NCI-H1105 (cell line): ENCODE measurements at regions not wholly inside any gene's neighbourhood (a gene's known extent, or its start where the extent isn't known, plus 50 kb on each side); places are given as distances from the start of the nearest gene placed in this dataset.
"Not testable (repeated sequence)": the region's sequence is repeated elsewhere in the genome, so short reads cannot be mapped to it uniquely, and the experiment has no call there.

Experiments
- DNase-seq: peaks from one replicate; lab custom pipeline; 2025; lab: John Stamatoyannopoulos, UW

DNA sequence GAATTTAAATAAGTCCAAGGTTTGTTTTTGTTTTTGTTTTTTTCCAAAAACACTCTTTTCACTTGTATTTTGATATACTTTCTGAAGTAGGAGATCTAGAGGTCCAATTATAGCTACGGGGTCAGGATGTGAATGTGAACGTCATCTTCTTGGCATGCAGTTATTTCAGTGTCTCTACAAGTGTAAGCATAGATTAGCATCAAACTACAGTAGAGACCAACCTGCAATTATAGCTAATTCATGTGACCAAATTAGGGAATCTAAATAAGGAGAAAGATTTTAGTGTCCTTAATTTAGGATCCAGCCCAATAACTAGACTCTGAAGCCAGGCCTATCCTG is 107.3 kb upstream of the PALMD start:
- DNase-seq, result no peak

DNA sequence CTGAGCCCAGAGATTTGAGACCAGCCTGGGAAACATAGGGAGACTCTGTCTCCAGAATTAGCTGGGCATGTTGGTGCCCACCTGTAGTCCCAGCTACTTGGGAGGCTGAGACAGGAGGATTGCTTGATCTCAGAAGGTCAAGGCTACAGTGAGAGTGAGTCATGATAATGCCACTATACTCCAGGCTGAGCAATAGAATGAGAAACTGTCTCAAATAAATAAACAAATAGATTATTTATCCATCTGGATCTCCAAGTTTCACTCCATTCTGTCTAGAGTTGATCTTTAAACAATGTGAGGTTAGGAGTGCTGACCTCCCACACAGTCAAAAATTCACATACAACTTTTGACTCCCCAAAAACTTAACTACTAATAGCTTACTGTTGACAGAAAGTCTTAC is 106.8 kb upstream of the PALMD start:
- DNase-seq, result no peak

DNA sequence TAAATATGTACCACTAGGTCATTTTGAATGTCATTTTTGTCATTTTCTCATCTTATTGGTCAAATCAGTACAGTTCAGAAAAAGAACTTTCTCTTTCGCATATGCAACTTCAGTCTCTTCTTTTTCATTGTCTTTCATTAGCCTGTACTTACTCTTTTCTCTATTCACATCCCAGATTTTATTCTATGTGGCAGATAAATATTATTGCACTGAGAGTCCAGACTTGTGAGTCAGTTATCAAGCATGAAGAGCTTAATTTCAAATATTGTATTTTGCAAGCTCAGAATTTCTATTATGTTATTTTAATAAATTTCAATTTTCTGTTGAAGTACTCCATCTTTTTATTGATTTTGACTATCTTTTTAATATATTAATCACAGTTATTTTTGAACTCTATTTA is 105.2 kb upstream of the PALMD start:
- DNase-seq, result no peak

DNA sequence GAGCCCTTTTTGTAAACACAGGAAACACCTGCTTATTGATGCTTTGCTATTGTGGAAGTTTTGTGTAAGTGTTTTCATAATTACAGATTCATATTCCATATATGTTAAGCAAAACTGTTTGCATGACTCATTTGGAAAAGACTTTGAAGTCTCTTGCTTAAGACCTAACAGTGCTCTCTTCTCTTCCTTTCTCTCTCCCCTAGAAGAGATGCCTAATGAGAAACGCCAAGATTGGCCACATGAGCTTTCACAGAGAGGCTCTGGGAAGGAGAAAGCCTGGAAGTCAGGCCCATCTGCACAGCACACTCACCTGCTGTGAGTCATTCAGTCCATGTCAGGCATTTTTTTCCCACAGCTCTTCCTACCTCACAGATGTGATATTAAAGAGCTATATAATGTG is 101.6 kb upstream of the PALMD start:
- DNase-seq, result peak; percentile 18

DNA sequence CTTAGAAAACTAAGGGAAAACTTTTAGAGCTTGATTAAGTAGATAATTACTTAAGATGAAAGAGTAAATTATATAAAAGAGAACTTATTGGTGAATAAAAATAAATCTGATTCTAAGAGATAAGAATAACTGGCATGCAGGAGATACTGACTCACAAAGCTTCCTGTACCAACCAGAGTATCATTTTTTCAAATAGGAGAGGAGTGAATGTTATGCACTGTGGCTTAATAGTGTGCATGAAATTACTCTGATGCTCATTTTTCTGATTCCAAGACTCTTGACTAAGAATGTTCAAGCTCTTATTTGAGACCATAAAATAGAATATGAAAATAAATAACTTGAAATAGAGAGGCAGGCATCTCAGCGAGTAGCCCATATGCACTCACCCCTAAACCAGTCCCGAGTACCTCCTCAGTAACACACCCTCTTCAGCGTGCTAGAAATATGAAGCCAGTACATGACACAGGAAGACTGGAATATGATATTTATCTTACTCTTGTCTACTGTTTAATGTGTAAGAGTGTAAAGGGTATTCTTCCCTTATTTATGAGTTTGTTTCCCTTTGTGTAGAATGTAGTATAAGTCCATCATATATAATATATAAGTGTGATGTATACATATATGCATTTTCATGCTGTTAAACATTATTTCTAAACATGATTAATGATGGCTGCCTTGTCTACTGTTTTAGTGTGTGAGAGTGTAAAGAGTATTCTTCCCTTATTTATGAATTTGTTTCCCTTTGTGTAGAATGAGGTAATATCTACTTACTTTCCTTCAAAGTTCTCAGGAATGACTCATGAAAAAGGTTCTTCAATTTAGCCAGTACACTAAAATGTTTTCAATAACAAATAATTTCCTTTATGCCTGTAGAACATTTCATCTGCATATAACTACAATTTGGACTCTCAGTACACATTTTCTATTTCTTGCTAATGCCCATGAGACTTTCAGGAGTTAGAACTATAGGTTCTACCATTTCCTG is 99.2 kb upstream of the PALMD start:
- DNase-seq, result no peak

DNA sequence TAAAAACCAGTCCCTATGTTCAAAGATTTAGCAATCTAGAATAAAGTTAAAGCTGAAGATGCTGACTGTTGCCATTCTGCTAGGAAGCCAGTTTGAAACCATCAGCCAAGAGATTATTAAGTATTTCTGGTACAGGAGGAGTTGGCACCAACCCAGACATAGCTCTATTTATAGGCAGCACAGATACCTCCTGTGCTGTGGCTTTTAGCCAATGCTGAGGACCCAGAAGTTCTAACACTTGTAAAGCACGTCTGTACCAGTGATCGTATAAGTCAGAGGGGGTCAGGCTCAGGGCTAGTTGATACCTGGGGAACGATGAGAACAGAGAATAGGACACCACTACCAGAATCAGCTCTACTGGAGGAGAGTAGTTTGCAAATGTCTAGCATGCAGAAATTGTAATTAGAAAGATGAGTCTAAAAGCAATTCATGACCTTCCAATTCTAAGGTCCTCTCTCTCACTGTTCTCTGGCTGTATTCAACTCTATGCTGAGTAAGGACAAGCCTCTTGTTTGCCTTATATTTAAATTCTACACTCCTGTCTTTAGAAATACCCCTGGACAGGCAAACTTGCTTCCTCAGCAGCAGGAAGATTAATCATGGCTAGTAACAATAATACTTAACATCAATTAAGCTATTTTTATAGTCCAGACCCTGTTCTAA is 96.8 kb upstream of the PALMD start:
- DNase-seq, result peak; percentile 88

DNA sequence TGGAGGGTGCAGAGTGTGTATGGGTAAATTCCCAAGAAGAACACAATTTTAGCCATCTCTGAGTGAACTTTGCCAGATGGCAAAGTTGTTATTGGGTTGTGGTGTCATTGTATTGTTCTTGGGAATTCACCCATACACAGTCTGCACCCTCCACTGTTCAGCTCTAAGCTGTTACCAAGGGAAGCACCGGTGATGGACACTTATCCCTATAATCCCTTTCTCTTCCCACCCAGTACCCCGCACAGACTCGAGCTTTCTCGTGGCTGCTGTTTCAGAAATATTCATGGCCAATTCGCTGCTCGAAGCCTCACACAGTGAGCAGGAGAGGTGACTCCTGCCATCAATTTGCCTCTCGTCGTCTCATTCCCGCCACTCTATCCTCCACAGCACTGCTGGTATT is 95.7 kb upstream of the PALMD start:
- DNase-seq, result no peak

DNA sequence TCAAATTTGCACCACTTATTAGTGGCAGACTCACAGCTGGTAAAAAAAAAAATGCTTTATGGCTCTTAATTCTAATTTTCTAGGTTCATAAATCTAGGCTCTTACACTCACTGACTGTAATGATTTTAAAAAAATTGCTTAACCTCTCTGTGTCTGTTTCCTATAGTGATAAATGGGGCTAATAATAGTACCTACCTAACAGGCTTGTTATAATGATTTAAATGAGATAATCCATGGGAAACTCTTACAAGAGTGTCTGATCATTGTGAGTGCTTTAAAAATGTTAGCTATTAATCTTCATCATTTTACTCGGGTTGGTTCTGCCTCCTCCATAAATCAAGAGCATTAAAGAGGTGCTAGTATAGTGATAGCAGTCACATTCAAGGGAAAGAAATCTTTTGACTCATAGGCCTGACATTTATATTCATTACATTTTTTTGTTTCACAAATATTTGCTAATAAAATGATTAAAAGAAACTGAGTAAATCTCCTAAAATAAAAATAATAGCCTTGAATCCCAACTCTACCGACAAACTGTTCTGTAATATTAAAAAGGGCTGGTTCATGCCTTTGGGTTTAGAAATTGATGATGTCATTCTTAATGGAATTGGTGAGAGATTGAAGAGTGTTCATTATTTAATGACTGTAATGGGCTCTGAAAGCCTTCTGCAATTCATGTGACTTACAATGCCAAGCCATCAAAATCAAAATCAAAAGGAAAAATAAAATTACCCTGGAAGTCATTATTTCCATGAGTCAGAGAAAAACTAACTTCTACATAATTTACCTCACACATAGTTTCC is 93.9 kb upstream of the PALMD start:
- no peak for DNase-seq

DNA sequence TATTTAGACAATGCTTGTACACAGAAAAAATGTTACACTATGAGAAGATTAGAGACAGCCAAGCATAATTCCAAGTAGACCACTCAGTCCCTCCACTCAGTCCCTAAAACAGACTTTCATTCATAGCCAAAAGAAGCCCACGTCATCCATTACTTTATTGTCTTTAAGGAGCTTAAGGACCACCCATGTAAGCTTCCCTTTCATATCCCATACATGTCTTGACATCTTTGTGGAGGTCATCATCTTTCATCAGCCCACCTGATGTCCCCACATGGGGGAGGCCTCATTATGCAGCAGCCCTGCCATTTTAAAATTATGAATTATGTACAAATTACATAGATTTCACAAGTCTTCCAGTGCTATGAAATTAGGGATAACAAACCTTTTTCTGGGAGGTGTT is 92.6 kb upstream of the PALMD start:
- no peak for DNase-seq

DNA sequence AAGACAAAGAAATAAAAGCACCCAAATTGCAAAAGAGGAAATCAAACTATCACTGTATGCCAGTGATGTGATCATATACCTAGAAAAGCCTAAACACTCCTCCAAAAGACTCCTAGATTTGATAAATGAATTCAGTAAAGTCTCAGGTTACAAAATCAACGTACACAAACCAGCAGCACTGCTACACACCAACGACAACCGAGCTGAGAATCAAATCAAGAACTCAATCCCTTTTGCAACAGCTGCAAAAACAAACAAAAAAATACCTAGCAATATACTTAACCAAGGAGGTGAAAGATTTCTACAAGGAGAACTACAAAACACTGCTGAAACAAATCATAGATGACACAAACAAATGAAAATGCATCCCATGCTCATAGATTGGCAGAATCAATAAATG is 92.1 kb upstream of the PALMD start:
- DNase-seq, result not testable (repeated sequence)

DNA sequence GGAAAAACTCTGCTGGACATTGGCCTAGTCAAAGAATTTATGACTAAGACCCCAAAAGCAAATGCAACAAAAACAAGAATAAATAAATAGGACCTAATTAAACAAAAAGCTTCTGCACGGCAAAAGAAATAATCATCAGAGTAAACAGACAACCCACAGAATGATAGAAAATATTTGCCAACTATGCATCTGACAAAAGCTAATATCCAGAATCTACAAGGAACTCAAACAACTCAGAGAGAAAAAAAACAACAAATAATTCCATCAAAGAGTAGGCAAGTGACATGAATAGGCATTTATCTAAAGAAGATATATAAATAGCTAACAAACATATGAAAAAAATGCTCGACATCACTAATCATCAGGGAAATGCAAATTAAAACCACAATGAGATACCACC is 91.2 kb upstream of the PALMD start:
- DNase-seq, result no peak

DNA sequence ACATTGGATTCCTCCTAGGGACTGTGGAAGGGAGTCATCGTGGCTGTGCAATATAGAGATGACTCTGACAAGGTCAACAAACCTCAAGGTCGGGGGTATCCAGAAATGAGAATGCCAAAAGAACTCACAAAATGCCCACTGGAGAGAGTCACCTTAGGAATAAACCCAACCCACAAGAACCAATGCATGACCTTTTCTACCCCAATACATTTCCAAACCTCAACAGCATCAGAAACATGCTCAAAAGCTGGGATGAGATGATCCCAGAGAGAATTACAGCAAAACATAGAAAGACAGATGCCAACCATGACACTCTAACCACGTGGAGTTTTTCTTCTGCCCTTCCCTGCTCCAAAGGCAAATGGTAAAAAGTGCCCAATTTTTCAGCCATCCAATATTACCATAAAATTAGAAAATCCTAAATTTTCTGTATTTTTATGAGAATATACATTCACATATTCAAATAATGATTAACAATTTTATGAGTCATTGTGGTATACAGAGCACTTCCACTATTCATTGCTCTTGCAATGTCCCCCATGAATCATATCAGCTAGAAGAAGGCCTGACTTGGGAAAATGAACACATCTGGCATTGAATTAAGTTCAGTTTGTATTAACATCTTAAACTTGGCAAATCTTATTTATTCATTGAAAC is 88.2 kb upstream of the PALMD start:
- no peak for DNase-seq

DNA sequence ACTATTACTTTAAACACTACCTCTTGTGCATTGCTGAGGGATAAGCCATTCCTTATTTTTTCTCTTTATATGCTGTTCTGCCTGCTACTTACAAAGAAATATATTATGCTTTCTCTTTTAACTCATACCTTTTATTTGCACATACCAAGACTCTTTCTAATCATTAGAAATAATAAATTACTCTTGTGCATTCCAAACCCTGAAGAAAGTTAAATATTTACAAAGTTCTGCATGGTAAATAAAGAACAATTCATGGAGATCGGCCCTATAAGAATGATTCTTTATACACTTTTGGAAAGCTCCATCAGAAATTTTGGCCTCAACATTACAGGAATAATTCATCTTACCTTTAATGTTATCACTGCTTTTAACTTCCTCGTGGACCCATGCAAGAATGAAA is 86.7 kb upstream of the PALMD start:
- DNase-seq, result no peak

DNA sequence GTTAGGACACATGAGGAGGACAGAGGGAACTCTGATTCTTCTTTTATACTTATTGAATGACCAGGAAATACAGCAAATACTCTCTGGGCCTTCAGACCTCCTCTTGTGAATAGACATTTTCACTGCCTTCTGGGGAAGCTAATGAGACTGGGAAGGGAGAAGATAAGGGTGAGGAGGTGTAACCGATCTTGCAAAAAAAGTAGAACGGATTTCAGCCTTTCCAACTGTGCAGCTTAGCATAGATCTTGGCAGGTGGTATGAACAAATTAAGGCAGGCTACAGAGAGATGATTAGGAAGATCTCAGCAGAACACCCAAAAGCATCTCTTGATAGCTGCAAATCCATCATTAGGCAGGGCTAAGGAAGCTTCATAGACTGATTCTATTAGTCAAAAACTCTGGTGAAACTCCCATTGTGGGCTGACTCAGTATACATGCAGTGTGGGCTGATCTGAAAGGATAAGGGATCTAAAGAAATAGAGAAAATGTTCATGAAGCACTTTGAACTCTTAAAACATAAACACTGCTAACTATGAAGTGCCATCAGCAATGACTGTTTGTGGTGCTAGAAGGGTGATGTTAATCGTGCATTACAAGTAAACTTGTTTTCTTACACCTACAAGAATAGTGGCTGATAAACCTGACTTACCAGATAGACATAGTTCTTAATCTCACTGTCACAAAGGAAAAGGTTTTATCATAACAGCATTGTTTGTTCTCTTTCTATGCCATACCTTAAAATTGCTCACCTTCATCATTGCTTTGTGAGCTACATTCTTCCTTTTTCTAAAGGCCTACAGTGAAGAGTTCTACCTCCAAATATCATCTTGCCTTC is 85.5 kb upstream of the PALMD start:
- no peak for DNase-seq

DNA sequence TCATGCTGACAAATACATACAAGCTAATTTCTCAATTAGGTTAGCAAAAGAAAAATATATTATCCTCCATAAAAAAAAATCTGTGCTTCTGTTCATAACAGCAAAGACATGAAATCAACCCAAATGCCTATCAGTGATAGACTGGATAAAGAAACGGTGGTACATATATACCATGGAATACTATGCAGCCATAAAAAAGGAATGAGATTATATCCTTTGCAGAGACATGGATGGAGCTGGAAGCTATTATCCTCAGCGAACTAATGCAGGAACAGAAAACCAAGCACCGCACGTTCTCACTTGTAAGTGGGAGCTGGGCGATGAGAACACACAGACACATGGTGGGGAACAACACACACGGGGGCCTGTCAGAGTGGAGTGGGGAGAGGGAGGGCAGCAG is 84.0 kb upstream of the PALMD start:
- no peak for DNase-seq

DNA sequence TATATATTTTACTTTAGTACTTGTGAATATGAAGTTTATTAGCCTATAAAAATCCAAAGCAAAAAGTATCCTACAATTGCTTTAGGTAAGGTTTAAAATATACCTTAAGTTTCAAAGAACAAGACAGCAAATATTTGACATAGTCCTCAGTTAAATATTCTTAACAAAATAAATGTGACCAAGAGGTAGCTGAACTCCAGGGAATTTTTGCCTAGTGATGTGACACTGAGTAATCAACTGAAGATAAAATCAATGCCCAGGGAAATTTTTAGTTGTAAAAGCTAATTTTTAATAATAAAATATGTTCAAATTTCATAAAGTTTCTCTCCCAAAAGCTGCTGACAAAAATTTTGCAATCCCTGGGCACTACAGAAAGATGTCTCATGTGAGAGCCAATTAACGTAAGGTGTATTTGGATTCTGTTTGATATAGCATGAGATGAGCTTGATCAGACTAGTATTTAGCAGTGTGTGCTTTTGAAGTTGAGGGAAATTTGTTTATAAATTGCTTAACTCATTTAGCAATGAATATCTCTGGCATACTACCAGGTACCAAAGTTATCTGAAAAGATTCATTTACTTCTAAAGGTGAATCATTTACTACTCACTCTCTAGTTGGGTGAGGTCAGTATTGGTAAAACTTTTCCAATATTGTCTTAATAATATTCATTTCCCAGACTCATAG is 80.2 kb upstream of the PALMD start:
- no peak for DNase-seq

DNA sequence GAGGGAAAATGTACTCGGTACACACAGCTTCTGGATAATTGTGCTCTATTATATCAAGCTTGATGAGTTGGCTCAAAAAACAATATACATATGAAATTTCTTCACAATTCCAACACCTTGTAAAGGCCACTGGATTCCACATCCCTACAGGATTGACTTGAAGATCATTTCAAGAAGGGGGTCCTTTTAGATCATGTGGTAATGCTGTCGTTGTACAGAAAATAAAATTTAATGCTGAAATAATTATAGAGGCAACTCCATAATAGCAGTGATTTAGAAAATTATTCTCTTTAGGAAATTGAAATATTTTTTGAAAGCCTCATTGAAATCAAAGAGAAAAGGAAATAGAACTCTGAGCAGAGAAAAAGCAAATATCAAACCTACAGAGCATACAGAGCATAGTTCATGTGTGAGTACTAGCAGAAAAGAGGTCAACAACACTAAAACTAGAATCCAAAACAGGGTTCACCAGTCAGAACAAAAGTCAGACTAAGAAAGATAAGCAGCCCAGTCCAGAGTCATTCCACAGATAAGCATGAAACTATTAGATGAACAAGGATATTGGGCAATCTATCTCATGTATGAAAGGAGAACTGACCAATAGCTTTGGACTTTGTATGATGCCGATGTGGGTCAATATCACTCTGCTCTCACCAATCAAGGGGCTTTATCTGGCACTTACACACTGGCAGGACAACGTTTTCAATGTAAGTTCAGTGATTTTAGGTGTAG is 79.5 kb upstream of the PALMD start:
- no peak for DNase-seq

DNA sequence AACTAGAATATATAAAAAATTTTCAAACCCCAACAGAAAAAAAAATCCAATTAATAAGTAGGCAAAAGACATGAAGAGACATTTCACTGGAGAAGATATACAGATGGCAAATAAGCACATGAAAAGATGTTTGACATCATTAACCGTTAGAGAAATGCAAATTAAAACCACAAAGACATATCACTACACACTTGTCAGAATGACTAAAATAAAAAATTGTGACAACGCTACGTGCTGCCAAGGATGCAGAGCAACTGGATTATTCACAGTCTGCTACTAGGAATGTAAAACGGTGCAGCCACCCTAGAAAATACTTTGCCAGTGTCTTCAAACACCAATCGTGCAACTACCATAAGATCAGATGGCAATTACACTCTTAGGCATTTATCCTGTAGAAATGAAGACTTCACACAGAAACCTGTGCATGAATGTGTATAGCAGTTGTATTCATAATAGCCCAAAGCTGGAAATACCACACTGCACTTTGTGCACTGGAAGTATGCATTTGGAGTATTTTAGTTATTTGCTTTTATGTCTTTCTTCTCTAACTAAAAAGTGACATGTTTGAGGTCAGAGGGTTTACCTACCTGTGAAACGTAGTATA is 75.3 kb upstream of the PALMD start:
- no peak for DNase-seq

DNA sequence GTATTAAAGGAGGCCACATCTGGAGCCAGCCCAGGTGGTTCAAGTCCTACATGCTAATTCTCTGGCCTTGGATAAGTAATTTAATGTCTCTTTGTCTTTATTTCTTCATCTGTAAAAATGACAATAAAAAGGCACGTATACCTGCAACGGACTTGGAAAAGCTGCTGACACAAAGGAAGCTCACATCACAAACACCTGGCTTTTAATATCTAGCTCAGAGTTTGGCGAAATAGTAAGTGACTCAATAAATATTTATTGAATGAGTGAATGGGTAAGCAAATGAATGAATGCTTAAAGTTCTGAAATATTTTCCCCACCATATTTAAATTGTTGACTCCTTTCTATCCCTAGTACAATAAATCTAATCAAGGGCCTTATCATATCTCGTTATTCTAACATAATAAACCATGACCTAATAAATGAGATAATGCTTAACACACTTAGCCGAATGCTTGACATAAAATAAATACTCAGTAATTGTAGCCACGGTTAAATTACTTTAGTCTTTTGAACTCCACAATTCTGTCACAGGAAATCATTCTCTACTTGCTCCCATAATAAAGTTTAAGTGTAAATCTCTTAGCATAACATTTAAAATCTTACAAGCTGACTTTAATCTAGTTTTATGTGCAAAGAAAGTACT is 74.7 kb upstream of the PALMD start:
- DNase-seq, result no peak
